ENCODE measurements at regions not wholly inside any gene's neighbourhood (a gene's known extent, or its start where the extent isn't known, plus 50 kb on each side); places are given as distances from the start of the nearest gene placed in this dataset.

- Histone ChIP-seq H3K27me3 (ENCODE audit: insufficient read depth, low read length) (no peaks in the 10 kb centered on the region), H2AK5ac (ENCODE audit: low read length) (no peak overlapping the region), H2BK5ac (ENCODE audit: low read depth, low read length, poor library complexity) (no peak overlapping the region), H3K18ac (ENCODE audit: low read length) (no peak overlapping the region), H2BK120ac (ENCODE audit: insufficient read depth, low read length, poor library complexity) (no peak overlapping the region), H2BK12ac (ENCODE audit: low read length) (no peak overlapping the region), H2AFZ (ENCODE audit: insufficient read depth, low read length, poor library complexity) (no peak overlapping the region), H3K9me3 (ENCODE audit: insufficient read depth, low read depth, low read length) (no peaks in the 10 kb centered on the region), H3K4me1 (ENCODE audit: control insufficient read depth in 1 of 2, insufficient read depth in 2 of 2, low read length in 2 of 2) (peaks cover 0 to 2% of the 10 kb centered on the region in 2 experiments), H3K27ac (ENCODE audit: low read depth, low read length) (no peak overlapping the region), H3K23ac (ENCODE audit: low read length) (no peak overlapping the region), H3K14ac (ENCODE audit: low read length) (no peak overlapping the region), H3K4me3 (ENCODE audit: low read depth, low read length) (no peak overlapping the region), H3K79me2 (ENCODE audit: control insufficient read depth, insufficient read depth, low read length, poor library complexity) (no peaks in the 10 kb centered on the region), H4K8ac (ENCODE audit: low read depth, low read length) (no peak overlapping the region), H4K91ac (ENCODE audit: low read depth, low read length) (no peak overlapping the region), H3K9ac (ENCODE audit: low read length) (no peak overlapping the region), H3K79me1 (ENCODE audit: low read length) (no peaks in the 10 kb centered on the region), H3K4ac (ENCODE audit: low read depth, low read length) (no peak overlapping the region), H3K4me2 (ENCODE audit: low read length) (no peak overlapping the region), H3K36me3 (ENCODE audit: control insufficient read depth in 1 of 2, insufficient read depth in 2 of 2, low read length in 2 of 2) (no peaks in the 10 kb centered on the region), H4K12ac (ENCODE audit: low read depth, low read length) (no peak overlapping the region)
- WGBS (ENCODE audit: extremely low coverage, insufficient coverage, insufficient read length) = no CpG with 5 or more reads among the region's 1 CpG
- DNase-seq = no peak
These were observed 158.9 kb upstream of the MEIS1 start for GRCh38 chr2:66275984-66276383.

- Histone ChIP-seq H3K79me2 (ENCODE audit: control insufficient read depth, insufficient read depth, low read length, poor library complexity) (no peaks in the 10 kb centered on the region), H3K9me3 (ENCODE audit: insufficient read depth, low read depth, low read length) (no peaks in the 10 kb centered on the region), H3K18ac (ENCODE audit: low read length) (no peak overlapping the region), H3K23ac (ENCODE audit: low read length) (no peak overlapping the region), H3K14ac (ENCODE audit: low read length) (no peak overlapping the region), H3K27me3 (ENCODE audit: insufficient read depth, low read length) (no peaks in the 10 kb centered on the region), H3K4me3 (ENCODE audit: low read depth, low read length) (no peak overlapping the region), H2AK5ac (ENCODE audit: low read length) (no peak overlapping the region), H2AFZ (ENCODE audit: insufficient read depth, low read length, poor library complexity) (no peak overlapping the region), H3K36me3 (ENCODE audit: control insufficient read depth in 1 of 2, insufficient read depth in 2 of 2, low read length in 2 of 2) (no peaks in the 10 kb centered on the region), H4K91ac (ENCODE audit: low read depth, low read length) (no peak overlapping the region), H2BK12ac (ENCODE audit: low read length) (no peak overlapping the region), H3K9ac (ENCODE audit: low read length) (no peak overlapping the region), H2BK120ac (ENCODE audit: insufficient read depth, low read length, poor library complexity) (no peak overlapping the region), H2BK5ac (ENCODE audit: low read depth, low read length, poor library complexity) (no peak overlapping the region), H3K4ac (ENCODE audit: low read depth, low read length) (no peak overlapping the region), H3K27ac (ENCODE audit: low read depth, low read length) (no peak overlapping the region), H4K8ac (ENCODE audit: low read depth, low read length) (no peak overlapping the region), H3K4me1 (ENCODE audit: control insufficient read depth in 1 of 2, insufficient read depth in 2 of 2, low read length in 2 of 2) (peaks cover 2% of the 10 kb centered on the region in 2 experiments), H3K4me2 (ENCODE audit: low read length) (no peak overlapping the region), H3K79me1 (ENCODE audit: low read length) (no peaks in the 10 kb centered on the region), H4K12ac (ENCODE audit: low read depth, low read length) (no peak overlapping the region)
- no peak for DNase-seq
- WGBS (ENCODE audit: extremely low coverage, insufficient coverage, insufficient read length) = no CpG with 5 or more reads among the region's 4 CpGs
These were observed 160.9 kb upstream of the MEIS1 start for GRCh38 chr2:66273933-66274490.

DNA sequence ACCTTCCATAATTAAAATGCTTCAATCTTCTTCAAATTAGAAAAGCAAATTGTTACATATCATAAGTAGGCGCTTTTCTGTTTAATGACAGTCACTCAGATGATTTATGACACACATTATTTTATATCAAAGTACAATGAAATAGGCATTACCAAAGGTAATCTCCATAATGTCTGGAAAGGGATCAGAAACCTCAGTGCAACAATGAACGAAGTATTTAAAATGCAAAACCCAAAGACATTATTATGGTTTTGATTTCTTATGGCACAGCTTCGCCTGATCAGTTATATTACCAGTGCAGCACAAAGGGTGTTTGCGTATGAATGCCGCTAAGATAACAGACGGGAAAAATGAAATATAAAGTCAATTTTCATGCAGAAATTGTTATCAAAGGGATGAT lies 162.2 kb upstream of the MEIS1 start:
- Histone ChIP-seq H3K27ac (ENCODE audit: low read depth, low read length) (no peak overlapping the region), H2AK5ac (ENCODE audit: low read length) (no peak overlapping the region), H3K27me3 (ENCODE audit: insufficient read depth, low read length) (no peaks in the 10 kb centered on the region), H2AFZ (ENCODE audit: insufficient read depth, low read length, poor library complexity) (no peak overlapping the region), H3K14ac (ENCODE audit: low read length) (no peak overlapping the region), H3K4ac (ENCODE audit: low read depth, low read length) (no peak overlapping the region), H4K12ac (ENCODE audit: low read depth, low read length) (no peak overlapping the region), H3K4me3 (ENCODE audit: low read depth, low read length) (no peak overlapping the region), H2BK5ac (ENCODE audit: low read depth, low read length, poor library complexity) (no peak overlapping the region), H3K18ac (ENCODE audit: low read length) (no peak overlapping the region), H3K79me2 (ENCODE audit: control insufficient read depth, insufficient read depth, low read length, poor library complexity) (no peaks in the 10 kb centered on the region), H3K9ac (ENCODE audit: low read length) (no peak overlapping the region), H3K23ac (ENCODE audit: low read length) (no peak overlapping the region), H2BK12ac (ENCODE audit: low read length) (no peak overlapping the region), H2BK120ac (ENCODE audit: insufficient read depth, low read length, poor library complexity) (no peak overlapping the region), H3K36me3 (ENCODE audit: control insufficient read depth in 1 of 2, insufficient read depth in 2 of 2, low read length in 2 of 2) (no peaks in the 10 kb centered on the region), H4K8ac (ENCODE audit: low read depth, low read length) (no peak overlapping the region), H3K4me2 (ENCODE audit: low read length) (no peak overlapping the region), H3K4me1 (ENCODE audit: control insufficient read depth in 1 of 2, insufficient read depth in 2 of 2, low read length in 2 of 2) (peaks cover 2% of the 10 kb centered on the region in 2 experiments), H3K79me1 (ENCODE audit: low read length) (no peaks in the 10 kb centered on the region), H4K91ac (ENCODE audit: low read depth, low read length) (no peak overlapping the region), H3K9me3 (ENCODE audit: insufficient read depth, low read depth, low read length) (no peaks in the 10 kb centered on the region)
- WGBS (ENCODE audit: extremely low coverage, insufficient coverage, insufficient read length) = no CpG with 5 or more reads among the region's 6 CpGs
- DNase-seq = no peak

DNA sequence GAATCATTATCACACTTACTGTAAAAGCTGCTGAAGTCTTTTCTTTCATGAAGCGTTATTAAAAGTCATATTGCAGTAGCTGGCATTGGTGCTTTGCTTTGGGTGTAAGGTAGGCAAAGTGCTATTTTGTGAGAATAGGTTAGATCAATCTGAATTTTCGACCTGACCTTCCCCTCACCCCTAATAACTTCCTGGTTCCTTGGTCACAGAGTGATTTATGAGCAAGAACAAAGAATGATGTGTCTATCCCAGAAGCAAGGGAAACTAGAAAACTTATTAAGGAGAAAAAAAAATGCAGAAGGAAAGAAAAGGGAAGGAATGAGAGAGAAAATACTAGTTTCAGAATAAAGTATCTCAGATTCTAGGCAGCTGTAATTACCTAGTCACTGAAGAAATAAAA lies 163.1 kb upstream of the MEIS1 start:
- no peaks in the 10 kb centered on the region for H3K79me1 ChIP-seq (ENCODE audit: low read length)
- H2BK5ac ChIP-seq (ENCODE audit: low read depth, low read length, poor library complexity) = no peak overlapping the region
- H4K12ac ChIP-seq (ENCODE audit: low read depth, low read length) = no peak overlapping the region
- H2BK12ac ChIP-seq (ENCODE audit: low read length) = no peak overlapping the region
- no peak overlapping the region for H3K4me3 ChIP-seq (ENCODE audit: low read depth, low read length)
- no peaks in the 10 kb centered on the region for H3K79me2 ChIP-seq (ENCODE audit: control insufficient read depth, insufficient read depth, low read length, poor library complexity)
- DNase-seq = no peak
- no peaks in the 10 kb centered on the region for H3K36me3 ChIP-seq (ENCODE audit: control insufficient read depth in 1 of 2, insufficient read depth in 2 of 2, low read length in 2 of 2)
- H2BK120ac ChIP-seq (ENCODE audit: insufficient read depth, low read length, poor library complexity) = no peak overlapping the region
- no peak overlapping the region for H4K91ac ChIP-seq (ENCODE audit: low read depth, low read length)
- H4K8ac ChIP-seq (ENCODE audit: low read depth, low read length) = no peak overlapping the region
- no peak overlapping the region for H2AK5ac ChIP-seq (ENCODE audit: low read length)
- no peak overlapping the region for H3K4ac ChIP-seq (ENCODE audit: low read depth, low read length)
- no CpG with 5 or more reads among the region's 2 CpGs for WGBS (ENCODE audit: extremely low coverage, insufficient coverage, insufficient read length)
- H3K27me3 ChIP-seq (ENCODE audit: insufficient read depth, low read length) = no peaks in the 10 kb centered on the region
- H3K23ac ChIP-seq (ENCODE audit: low read length) = no peak overlapping the region
- H3K14ac ChIP-seq (ENCODE audit: low read length) = no peak overlapping the region
- no peak overlapping the region for H3K9ac ChIP-seq (ENCODE audit: low read length)
- H2AFZ ChIP-seq (ENCODE audit: insufficient read depth, low read length, poor library complexity) = no peak overlapping the region
- no peak overlapping the region for H3K4me2 ChIP-seq (ENCODE audit: low read length)
- H3K4me1 ChIP-seq (ENCODE audit: control insufficient read depth in 1 of 2, insufficient read depth in 2 of 2, low read length in 2 of 2) = peaks cover 2% of the 10 kb centered on the region in 2 experiments
- H3K18ac ChIP-seq (ENCODE audit: low read length) = no peak overlapping the region
- H3K9me3 ChIP-seq (ENCODE audit: insufficient read depth, low read depth, low read length) = no peaks in the 10 kb centered on the region
- no peak overlapping the region for H3K27ac ChIP-seq (ENCODE audit: low read depth, low read length)
